Frontal cortex (tissue), 3 donors: ENCODE measurements at regions not wholly inside any gene's neighbourhood (a gene's known extent, or its start where the extent isn't known, plus 50 kb on each side); places are given as distances from the start of the nearest gene placed in this dataset.
"Not testable (repeated sequence)": the region's sequence is repeated elsewhere in the genome, so short reads cannot be mapped to it uniquely, and the experiment has no call there.

ENCODE experiments used
- DNase-seq, 2 donors: peaks; one replicate each; pipeline ENCODE4 v3.0.0; 2012; ENCODE audit warnings: low spot score in 2 of 2
- FAIRE-seq: peaks from 2 replicates; lab custom pipeline; 2012; peaks lifted over from hg19 to GRCh38; lab: Jason Lieb, UNC
- donor health status: control.
- donor health status: control.
- donor health status: control.

GRCh38 chr7:145497911-145498525 lies 618.6 kb upstream of the CNTNAP2 start:
- DNase-seq (no peak), FAIRE-seq (no peak)

- no peak for FAIRE-seq
Observed at GRCh38 chr7:145490356-145490755, 626.2 kb upstream of the CNTNAP2 start.

GRCh38 chr7:145489609-145490008 lies 627.0 kb upstream of the CNTNAP2 start:
- DNase-seq, result no peak
- no peak for FAIRE-seq

More at GRCh38 chr7:145490356-145490755, 626.2 kb upstream of the CNTNAP2 start:
- no peak for DNase-seq

GRCh38 chr7:145488816-145489215 lies 627.8 kb upstream of the CNTNAP2 start:
- DNase-seq (no peak), FAIRE-seq (no peak)

- FAIRE-seq, result no peak
- DNase-seq, result no peak
Observed at GRCh38 chr7:145481985-145482384, 634.6 kb upstream of the CNTNAP2 start.

GRCh38 chr7:145478541-145478940 lies 638.1 kb upstream of the CNTNAP2 start:
- DNase-seq (no peak), FAIRE-seq (no peak)

GRCh38 chr7:145474009-145474686 lies 638.3 kb upstream of the TPK1 start:
- DNase-seq, result no peak
- no peak for FAIRE-seq

GRCh38 chr7:145471883-145472282 lies 636.0 kb upstream of the TPK1 start:
- no peak for DNase-seq
- FAIRE-seq, result no peak

GRCh38 chr7:145464287-145464686 lies 628.4 kb upstream of the TPK1 start:
- no peak for DNase-seq
- FAIRE-seq, result peak; percentile 99

- DNase-seq, result no peak
- FAIRE-seq, result no peak
Observed at GRCh38 chr7:145462463-145462862, 626.6 kb upstream of the TPK1 start.

GRCh38 chr7:145434811-145435210 lies 599.0 kb upstream of the TPK1 start:
- no peak for FAIRE-seq
- no peak for DNase-seq

- DNase-seq (no peak), FAIRE-seq (no peak)
Observed at GRCh38 chr7:145431834-145432233, 596.0 kb upstream of the TPK1 start.

GRCh38 chr7:145418481-145418880 lies 582.6 kb upstream of the TPK1 start:
- not testable (repeated sequence) for DNase-seq

GRCh38 chr7:145411066-145411465 lies 575.2 kb upstream of the TPK1 start:
- no peak for FAIRE-seq
- DNase-seq, result no peak

More at GRCh38 chr7:145418481-145418880, 582.6 kb upstream of the TPK1 start:
- FAIRE-seq, result not testable (repeated sequence)

GRCh38 chr7:145398758-145399157 lies 562.9 kb upstream of the TPK1 start:
- DNase-seq (no peak), FAIRE-seq (no peak)

GRCh38 chr7:145394126-145394525 lies 558.3 kb upstream of the TPK1 start:
- FAIRE-seq (no peak), DNase-seq (no peak)

GRCh38 chr7:145382762-145383161 lies 546.9 kb upstream of the TPK1 start:
- no peak for FAIRE-seq
- no peak for DNase-seq

GRCh38 chr7:145378197-145378596 lies 542.3 kb upstream of the TPK1 start:
- DNase-seq, result no peak
- no peak for FAIRE-seq

GRCh38 chr7:145360511-145361100 lies 524.8 kb upstream of the TPK1 start:
- no peak for FAIRE-seq
- DNase-seq, result no peak

- no peak for DNase-seq
Observed at GRCh38 chr7:145350334-145350733, 514.5 kb upstream of the TPK1 start.

GRCh38 chr7:145349452-145349851 lies 513.6 kb upstream of the TPK1 start:
- not testable (repeated sequence) for FAIRE-seq, DNase-seq

More at GRCh38 chr7:145350334-145350733, 514.5 kb upstream of the TPK1 start:
- no peak for FAIRE-seq
